ENCODE measurements at regions not wholly inside any gene's neighbourhood (a gene's known extent, or its start where the extent isn't known, plus 50 kb on each side); places are given as distances from the start of the nearest gene placed in this dataset.

DNA sequence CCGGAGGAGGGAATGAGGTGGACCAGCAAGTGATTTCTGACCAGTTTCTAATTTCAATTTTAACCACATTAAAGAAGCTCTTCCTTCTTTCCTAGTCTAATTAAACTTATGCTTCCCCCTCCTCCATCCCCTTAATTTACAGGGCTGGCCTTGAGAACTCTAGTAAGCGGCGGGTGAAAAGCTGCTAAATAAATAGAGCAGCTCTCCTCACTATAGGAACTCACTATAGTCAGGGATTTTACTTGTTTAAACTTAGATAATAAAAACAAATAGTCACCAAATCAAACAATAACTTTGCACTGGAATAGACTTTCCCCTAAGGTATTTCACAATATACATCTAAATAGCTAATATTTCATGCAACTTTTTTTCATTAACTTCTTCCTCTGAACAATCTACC, 1838.2 kb upstream of the PRR20A start:
- TF ChIP-seq, protein P1, sequence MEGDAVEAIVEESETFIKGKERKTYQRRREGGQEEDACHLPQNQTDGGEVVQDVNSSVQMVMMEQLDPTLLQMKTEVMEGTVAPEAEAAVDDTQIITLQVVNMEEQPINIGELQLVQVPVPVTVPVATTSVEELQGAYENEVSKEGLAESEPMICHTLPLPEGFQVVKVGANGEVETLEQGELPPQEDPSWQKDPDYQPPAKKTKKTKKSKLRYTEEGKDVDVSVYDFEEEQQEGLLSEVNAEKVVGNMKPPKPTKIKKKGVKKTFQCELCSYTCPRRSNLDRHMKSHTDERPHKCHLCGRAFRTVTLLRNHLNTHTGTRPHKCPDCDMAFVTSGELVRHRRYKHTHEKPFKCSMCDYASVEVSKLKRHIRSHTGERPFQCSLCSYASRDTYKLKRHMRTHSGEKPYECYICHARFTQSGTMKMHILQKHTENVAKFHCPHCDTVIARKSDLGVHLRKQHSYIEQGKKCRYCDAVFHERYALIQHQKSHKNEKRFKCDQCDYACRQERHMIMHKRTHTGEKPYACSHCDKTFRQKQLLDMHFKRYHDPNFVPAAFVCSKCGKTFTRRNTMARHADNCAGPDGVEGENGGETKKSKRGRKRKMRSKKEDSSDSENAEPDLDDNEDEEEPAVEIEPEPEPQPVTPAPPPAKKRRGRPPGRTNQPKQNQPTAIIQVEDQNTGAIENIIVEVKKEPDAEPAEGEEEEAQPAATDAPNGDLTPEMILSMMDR (conservative IDR thresholded peaks at IDR 0.05 in 1 of 2, IDR thresholded peaks at IDR 0.05 in 1 of 2; ENCODE audit: low read depth in 1 of 2, low read length in 2 of 2) = no peak
- no peak for TF ChIP-seq EZH2 (IDR thresholded peaks at IDR 0.05; ENCODE audit: low read length, missing control alignments)
